Trophoblast cell (in vitro differentiated cells and primary cell): ENCODE measurements at regions not wholly inside any gene's neighbourhood (a gene's known extent, or its start where the extent isn't known, plus 50 kb on each side); places are given as distances from the start of the nearest gene placed in this dataset.
"Not testable (repeated sequence)": the region's sequence is repeated elsewhere in the genome, so short reads cannot be mapped to it uniquely, and the experiment has no call there.

ENCODE experiments used
- DNase-seq, 2 donors: peaks; one replicate each; pipeline ENCODE4 v3.0.0-alpha.2; 2016
- H2AFZ ChIP-seq: 2 replicates; pipeline ENCODE4 v1.6.1; 2013; ENCODE audit warnings: low read length, moderate library complexity, mild to moderate bottlenecking; ENCODE audit not compliant: insufficient read depth, poor library complexity
- H2AK5ac ChIP-seq: 2 replicates; pipeline ENCODE4 v1.6.1; 2013; ENCODE audit warnings: mild to moderate bottlenecking, low read length
- H2BK120ac ChIP-seq: 2 replicates; pipeline ENCODE4 v1.6.1; 2013; ENCODE audit warnings: low read length, mild to moderate bottlenecking, moderate library complexity; ENCODE audit not compliant: insufficient read depth, poor library complexity
- H2BK12ac ChIP-seq: 2 replicates; pipeline ENCODE4 v1.6.1; 2013; ENCODE audit warnings: mild to moderate bottlenecking, low read length, moderate library complexity
- H2BK5ac ChIP-seq: 2 replicates; pipeline ENCODE4 v1.6.1; 2013; ENCODE audit warnings: low read length, low read depth, moderate library complexity, mild to moderate bottlenecking; ENCODE audit not compliant: poor library complexity
- H3K14ac ChIP-seq: 2 replicates; pipeline ENCODE4 v1.6.1; 2013; ENCODE audit warnings: mild to moderate bottlenecking, low read length
- H3K18ac ChIP-seq: 2 replicates; pipeline ENCODE4 v1.6.1; 2013; ENCODE audit warnings: mild to moderate bottlenecking, low read length
- H3K23ac ChIP-seq: 2 replicates; pipeline ENCODE4 v1.6.1; 2013; ENCODE audit warnings: low read length
- H3K27ac ChIP-seq: 2 replicates; pipeline ENCODE4 v1.5.1; 2013; ENCODE audit warnings: low read depth, mild to moderate bottlenecking, inconsistent platforms, low read length, moderate library complexity
- H3K27me3 ChIP-seq: 2 replicates; pipeline ENCODE4 v1.6.1; 2013; ENCODE audit warnings: inconsistent platforms, mild to moderate bottlenecking, low read length, moderate library complexity; ENCODE audit not compliant: insufficient read depth
- H3K36me3 ChIP-seq, 2 experiments: 1 replicate in 1 of 2; 2 replicates in 1 of 2; pipeline ENCODE4 v1.6.1; 2013; ENCODE audit warnings: low read length in 2 of 2, mild to moderate bottlenecking in 2 of 2, moderate library complexity in 1 of 2; ENCODE audit not compliant: insufficient read depth in 2 of 2, control insufficient read depth in 1 of 2
- H3K4ac ChIP-seq: 2 replicates; pipeline ENCODE4 v1.6.1; 2013; ENCODE audit warnings: low read depth, mild to moderate bottlenecking, low read length, moderate library complexity
- H3K4me1 ChIP-seq, 2 experiments: 1 replicate in 1 of 2; 2 replicates in 1 of 2; pipeline ENCODE4 v1.6.1; 2013; ENCODE audit warnings: low read length in 2 of 2, mild to moderate bottlenecking in 2 of 2, moderate library complexity in 1 of 2; ENCODE audit not compliant: insufficient read depth in 2 of 2, control insufficient read depth in 1 of 2
- H3K4me2 ChIP-seq: 2 replicates; pipeline ENCODE4 v1.6.1; 2013; ENCODE audit warnings: inconsistent platforms, mild to moderate bottlenecking, low read length, moderate library complexity
- H3K4me3 ChIP-seq: 2 replicates; pipeline ENCODE4 v1.5.1; 2013; ENCODE audit warnings: mild to moderate bottlenecking, low read depth, low read length, inconsistent platforms
- H3K79me1 ChIP-seq: one replicate; pipeline ENCODE4 v1.6.1; 2013; ENCODE audit warnings: low read length
- H3K79me2 ChIP-seq: 2 replicates; pipeline ENCODE4 v1.6.1; 2013; ENCODE audit warnings: low read length, mild to moderate bottlenecking; ENCODE audit not compliant: control insufficient read depth, insufficient read depth, poor library complexity
- H3K9ac ChIP-seq: 2 replicates; pipeline ENCODE4 v1.6.1; 2013; ENCODE audit warnings: mild to moderate bottlenecking, low read length
- H3K9me3 ChIP-seq: 2 replicates; pipeline ENCODE4 v1.6.1; 2013; ENCODE audit warnings: low read depth, mild to moderate bottlenecking, control low read depth, inconsistent platforms, low read length; ENCODE audit not compliant: insufficient read depth
- H4K12ac ChIP-seq: 2 replicates; pipeline ENCODE4 v1.6.1; 2013; ENCODE audit warnings: low read depth, mild to moderate bottlenecking, low read length, moderate library complexity
- H4K8ac ChIP-seq: 2 replicates; pipeline ENCODE4 v1.6.1; 2013; ENCODE audit warnings: low read depth, mild to moderate bottlenecking, low read length, moderate library complexity
- H4K91ac ChIP-seq: one replicate; pipeline ENCODE4 v1.6.1; 2013; ENCODE audit warnings: low read depth, mild to moderate bottlenecking, low read length, moderate library complexity
- WGBS: extraction: QIAGEN DNeasy Blood & Tissue Kit; methylation state at CpG from one replicate; pipeline ENCODE4 v1.1.7; 2013; ENCODE audit warnings: missing lambda C conversion rate; ENCODE audit not compliant: insufficient read length, insufficient coverage; ENCODE audit errors: extremely low coverage; 5-methylcytosine and 5-hydroxymethylcytosine counted together

DNA sequence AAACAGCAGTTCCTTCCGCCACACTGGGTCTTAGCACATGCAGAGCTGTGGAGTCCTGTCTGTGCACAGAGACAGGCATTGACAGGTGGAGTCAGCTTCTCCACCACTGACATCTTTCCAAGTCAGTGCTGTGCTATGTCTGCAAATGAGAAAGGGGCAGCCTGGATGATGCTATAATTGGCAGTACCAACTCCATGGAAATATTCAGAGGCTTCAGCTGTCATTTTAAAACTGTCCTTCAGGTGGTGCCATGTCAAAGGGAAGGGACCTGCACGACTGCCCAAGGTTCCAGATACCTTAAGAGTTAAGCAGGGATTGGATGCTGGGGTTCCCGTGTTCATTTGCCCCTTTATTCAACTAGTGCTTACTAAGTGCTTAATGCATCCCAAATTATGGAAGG, 258.0 kb upstream of the PRKCQ start:
- H3K79me2 ChIP-seq = no peaks in the 10 kb centered on the region
- no peak overlapping the region for H3K23ac ChIP-seq
- H3K79me1 ChIP-seq = no peaks in the 10 kb centered on the region
- H3K27me3 ChIP-seq = no peaks in the 10 kb centered on the region
- no peak overlapping the region for H3K4me2 ChIP-seq
- H2AK5ac ChIP-seq = no peak overlapping the region
- no CpG with 5 or more reads among the region's 3 CpGs for WGBS
- H3K27ac ChIP-seq = no peak overlapping the region
- H2AFZ ChIP-seq = no peak overlapping the region
- peak in 1 of 2 donors; percentile 39 for DNase-seq
- H4K8ac ChIP-seq = no peak overlapping the region
- no peak overlapping the region for H3K4me3 ChIP-seq
- H2BK120ac ChIP-seq = no peak overlapping the region
- H4K12ac ChIP-seq = no peak overlapping the region
- H2BK5ac ChIP-seq = no peak overlapping the region
- no peaks in the 10 kb centered on the region for H3K36me3 ChIP-seq
- H3K4me1 ChIP-seq = no peaks in the 10 kb centered on the region
- H2BK12ac ChIP-seq = no peak overlapping the region
- H3K18ac ChIP-seq = no peak overlapping the region
- no peaks in the 10 kb centered on the region for H3K9me3 ChIP-seq
- H3K9ac ChIP-seq = no peak overlapping the region
- no peak overlapping the region for H3K4ac ChIP-seq
- H3K14ac ChIP-seq = no peak overlapping the region
- no peak overlapping the region for H4K91ac ChIP-seq

DNA sequence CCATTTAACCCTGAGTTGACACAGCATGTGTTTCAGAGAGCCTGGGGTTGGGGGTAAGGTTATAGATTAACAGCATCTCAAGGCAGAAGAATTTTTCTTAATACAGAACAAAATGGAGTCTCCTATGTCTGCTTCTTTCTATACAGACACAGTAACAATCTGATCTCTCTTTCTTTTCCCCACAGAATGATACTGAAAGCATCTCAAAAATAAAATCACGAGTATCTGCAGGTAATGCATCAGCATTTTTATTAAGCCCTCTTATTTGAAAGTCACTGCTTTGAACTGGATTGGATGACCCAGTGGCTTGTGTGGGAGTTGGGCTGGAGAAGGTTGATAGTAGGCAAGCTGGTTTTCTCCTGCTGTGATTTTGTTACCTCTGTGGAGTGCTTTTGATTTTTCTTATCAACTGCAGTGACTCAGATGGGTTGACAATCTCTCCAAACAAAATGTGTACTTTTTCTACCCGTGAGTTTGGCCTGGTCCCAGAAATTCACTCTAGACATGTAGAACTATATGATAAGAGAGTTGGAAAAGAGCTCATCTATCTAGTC, 253.5 kb upstream of the PRKCQ start:
- H3K4me1 ChIP-seq = no peaks in the 10 kb centered on the region
- no peak overlapping the region for H2BK120ac ChIP-seq
- H2AK5ac ChIP-seq = no peak overlapping the region
- H3K23ac ChIP-seq = no peak overlapping the region
- H3K18ac ChIP-seq = no peak overlapping the region
- no peaks in the 10 kb centered on the region for H3K9me3 ChIP-seq
- no peak overlapping the region for H2BK5ac ChIP-seq
- H4K8ac ChIP-seq = no peak overlapping the region
- H3K36me3 ChIP-seq = no peaks in the 10 kb centered on the region
- H2BK12ac ChIP-seq = no peak overlapping the region
- no peak overlapping the region for H3K27ac ChIP-seq
- no peak overlapping the region for H4K91ac ChIP-seq
- no peak overlapping the region for H3K4ac ChIP-seq
- H3K4me2 ChIP-seq = no peak overlapping the region
- no peak overlapping the region for H3K4me3 ChIP-seq
- H2AFZ ChIP-seq = no peak overlapping the region
- no CpG with 5 or more reads among the region's 2 CpGs for WGBS
- H4K12ac ChIP-seq = no peak overlapping the region
- no peaks in the 10 kb centered on the region for H3K27me3 ChIP-seq
- H3K79me2 ChIP-seq = no peaks in the 10 kb centered on the region
- H3K14ac ChIP-seq = no peak overlapping the region
- no peak for DNase-seq
- no peak overlapping the region for H3K9ac ChIP-seq
- H3K79me1 ChIP-seq = no peaks in the 10 kb centered on the region

DNA sequence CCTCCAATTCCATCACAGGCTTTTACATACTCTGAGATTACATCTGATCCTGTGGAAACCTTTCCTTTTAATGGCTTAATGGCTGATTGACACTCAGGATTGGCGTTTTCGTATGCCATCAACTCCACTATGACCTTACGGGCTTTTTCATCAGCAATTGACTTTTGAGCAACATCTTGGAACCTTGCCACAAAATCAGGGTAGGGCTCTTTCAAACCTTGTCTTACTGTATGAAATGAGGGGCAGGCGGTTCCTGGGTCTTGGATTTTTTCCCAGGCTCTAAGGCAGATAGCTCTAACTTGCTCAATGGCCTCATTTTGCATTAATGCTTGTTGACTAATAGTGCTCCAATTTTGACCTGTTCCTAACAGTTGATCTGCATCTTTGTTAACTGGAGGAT, 250.9 kb upstream of the PRKCQ start:
- not testable (repeated sequence) for H3K9ac ChIP-seq

DNA sequence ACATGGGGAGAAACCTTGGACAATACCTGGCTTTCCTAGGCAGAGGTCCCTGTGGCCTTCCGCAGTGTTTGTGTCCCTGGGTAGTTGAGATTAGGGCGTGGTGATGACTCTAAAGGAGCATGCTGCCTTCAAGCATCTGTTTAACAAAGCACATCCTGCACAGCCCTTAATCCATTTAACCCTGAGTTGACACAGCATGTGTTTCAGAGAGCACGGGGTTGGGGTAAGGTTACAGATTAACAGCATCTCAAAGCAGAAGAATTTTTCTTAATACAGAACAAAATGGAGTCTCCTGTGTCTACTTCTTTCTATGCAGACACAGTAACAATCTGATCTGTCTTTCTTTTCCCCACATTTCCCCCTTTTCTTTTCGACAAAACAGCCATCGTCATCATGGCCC, 244.7 kb upstream of the PRKCQ start:
- no CpG with 5 or more reads among the region's 5 CpGs for WGBS
- H2BK5ac ChIP-seq, H4K8ac ChIP-seq, H2BK120ac ChIP-seq, H4K91ac ChIP-seq, H3K36me3 ChIP-seq, H3K18ac ChIP-seq, H3K4me1 ChIP-seq, H3K79me2 ChIP-seq, H3K23ac ChIP-seq, H3K4me2 ChIP-seq, DNase-seq, H3K4me3 ChIP-seq, H3K14ac ChIP-seq, H3K27ac ChIP-seq, H3K9ac ChIP-seq, H2AK5ac ChIP-seq, H3K4ac ChIP-seq, H3K79me1 ChIP-seq, H3K27me3 ChIP-seq, H4K12ac ChIP-seq, H2BK12ac ChIP-seq, H3K9me3 ChIP-seq, H2AFZ ChIP-seq: not testable (repeated sequence)

More for the DNA sequence above, 250.9 kb upstream of the PRKCQ start:
- H2BK5ac ChIP-seq, H3K79me1 ChIP-seq, H3K4me2 ChIP-seq, H2BK120ac ChIP-seq, DNase-seq, H3K4ac ChIP-seq, H2AK5ac ChIP-seq, H4K12ac ChIP-seq, H2BK12ac ChIP-seq, H3K4me3 ChIP-seq, H3K9me3 ChIP-seq, H3K23ac ChIP-seq, H3K27me3 ChIP-seq, H3K14ac ChIP-seq, H3K18ac ChIP-seq, H3K36me3 ChIP-seq, H3K4me1 ChIP-seq, H4K91ac ChIP-seq, H3K27ac ChIP-seq, H2AFZ ChIP-seq, H3K79me2 ChIP-seq, H4K8ac ChIP-seq: not testable (repeated sequence)
- no CpG with 5 or more reads among the region's 4 CpGs for WGBS
